ENCODE measurements at regions not wholly inside any gene's neighbourhood (a gene's known extent, or its start where the extent isn't known, plus 50 kb on each side); places are given as distances from the start of the nearest gene placed in this dataset.

DNA sequence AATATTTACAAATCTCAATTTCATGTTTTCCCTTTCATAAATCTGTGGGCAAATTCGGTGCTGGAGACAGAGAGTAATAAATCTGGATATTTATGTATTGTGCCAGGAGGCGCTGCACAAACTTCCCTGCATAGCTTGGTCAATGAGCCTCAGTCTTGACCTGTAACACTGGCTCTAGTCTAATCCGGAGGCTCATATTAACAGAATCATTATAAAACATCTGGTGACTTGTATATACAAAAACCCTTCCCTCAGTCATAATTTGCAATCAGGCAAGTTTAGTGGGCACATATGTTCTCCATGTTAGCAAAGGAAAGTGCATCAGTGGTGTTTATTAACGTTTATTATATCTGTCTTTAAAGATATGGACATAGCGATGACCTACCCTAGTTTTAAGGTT lies 104.0 kb upstream of the BNC2 start:
- TF ChIP-seq CTCF (IDR thresholded peaks at IDR 0.05), result no peak
- TF ChIP-seq ZFX (IDR thresholded peaks at IDR 0.05; ENCODE audit: borderline replicate concordance), result no peak

Data from 22Rv1 (cell line).